OCI-LY7 (cell line): ENCODE measurements at regions not wholly inside any gene's neighbourhood (a gene's known extent, or its start where the extent isn't known, plus 50 kb on each side); places are given as distances from the start of the nearest gene placed in this dataset.

Experiments
- BruUV-seq: library from RNA; stranded (reverse); fragments of 400-500 nt; replicated peaks from 2 replicates; lab custom pipeline; 2021; lab: Mats Ljungman, UMichigan
- CTCF ChIA-PET: fragments of 300-600 bp; sonication (Branson Sonifier 250); formaldehyde crosslinking; loops from one replicate; lab custom pipeline; 2022; ENCODE audit warnings: antibody characterized with exemption; ENCODE audit not compliant: unreplicated experiment; lab: Charles Lee
- POLR2A ChIA-PET: fragments of 300-600 bp; sonication (Branson Sonifier 250); formaldehyde crosslinking; loops from one replicate; lab custom pipeline; 2022; ENCODE audit warnings: antibody characterized with exemption; lab: Charles Lee
- DNase-seq: peaks from one replicate; pipeline ENCODE4 v3.0.0-alpha.2; 2015; ENCODE audit warnings: low spot score
- H2AFZ ChIP-seq: fragments of 200-600 bp; sonication (generic), shearing (Covaris generic); 2 replicates; pipeline ENCODE4 v1.6.1; 2014; ENCODE audit warnings: mild to moderate bottlenecking, antibody characterized with exemption, low read length, moderate library complexity
- H3K27ac ChIP-seq: fragments of 200-600 bp; sonication (generic); 2 replicates; pipeline ENCODE4 v1.5.1; 2014; ENCODE audit warnings: mixed run types, low read depth, mild to moderate bottlenecking, moderate library complexity, low read length, inconsistent platforms; ENCODE audit not compliant: poor library complexity, severe bottlenecking
- H3K36me3 ChIP-seq: fragments of 200-600 bp; sonication (generic); 2 replicates; pipeline ENCODE4 v1.6.1; 2014; ENCODE audit warnings: mild to moderate bottlenecking, antibody characterized with exemption, low read length, moderate library complexity, mixed read lengths; ENCODE audit not compliant: insufficient read depth
- H3K4me1 ChIP-seq: fragments of 200-600 bp; sonication (generic); 2 replicates; pipeline ENCODE4 v1.5.1; 2014; ENCODE audit warnings: mild to moderate bottlenecking, low read length; ENCODE audit not compliant: insufficient read depth, poor library complexity, severe bottlenecking
- H3K4me2 ChIP-seq: fragments of 200-600 bp; sonication (generic); 2 replicates; pipeline ENCODE4 v1.6.1; 2014; ENCODE audit warnings: mild to moderate bottlenecking, low read length
- H3K4me3 ChIP-seq: fragments of 200-600 bp; sonication (generic); 2 replicates; pipeline ENCODE4 v1.5.1; 2014; ENCODE audit warnings: mild to moderate bottlenecking, low read depth, low read length; ENCODE audit not compliant: poor library complexity, severe bottlenecking
- H3K79me2 ChIP-seq: fragments of 200-600 bp; sonication (generic); 2 replicates; pipeline ENCODE4 v1.6.1; 2016; ENCODE audit warnings: low read depth, mild to moderate bottlenecking, low read length, moderate library complexity, mixed read lengths; ENCODE audit not compliant: insufficient read depth
- H3K9me2 ChIP-seq: fragments of 200-600 bp; sonication (generic); 2 replicates; pipeline ENCODE4 v1.6.1; 2016; ENCODE audit warnings: mild to moderate bottlenecking, low read length, mixed read lengths; ENCODE audit not compliant: insufficient read depth
- H3K9me3 ChIP-seq: fragments of 200-600 bp; sonication (generic); 2 replicates; pipeline ENCODE4 v1.6.1; 2014; ENCODE audit warnings: mild to moderate bottlenecking, mixed run types, low read length, mixed read lengths
- H4K20me1 ChIP-seq: fragments of 200-600 bp; sonication (generic); 2 replicates; pipeline ENCODE4 v1.6.1; 2014; ENCODE audit warnings: mild to moderate bottlenecking, antibody characterized with exemption, low read length, moderate library complexity, mixed read lengths; ENCODE audit not compliant: insufficient read depth
- EZH2phosphoT487 ChIP-seq: fragments of 200-600 bp; sonication (generic); IDR thresholded peaks from 2 replicates; pipeline ENCODE4 v1.6.1; 2018; ENCODE audit warnings: low read depth, borderline replicate concordance, mild to moderate bottlenecking, mixed run types, antibody characterized with exemption, low read length, moderate library complexity, mixed read lengths
- intact Hi-C: fragments of 100-400 bp; cut with micrococcal nuclease; formaldehyde crosslinking; loops from one replicate; pipeline ENCODE4 v1.10.0; 2022; ENCODE audit not compliant: unreplicated experiment
- TF ChIP-seq, protein P1 (sequence below): fragments of 200-600 bp; sonication (generic); conservative IDR thresholded peaks from 2 replicates; pipeline ENCODE4 v1.5.1; 2014; ENCODE audit warnings: mild to moderate bottlenecking, antibody characterized with exemption, low read length, moderate library complexity, mixed read lengths

DNA sequence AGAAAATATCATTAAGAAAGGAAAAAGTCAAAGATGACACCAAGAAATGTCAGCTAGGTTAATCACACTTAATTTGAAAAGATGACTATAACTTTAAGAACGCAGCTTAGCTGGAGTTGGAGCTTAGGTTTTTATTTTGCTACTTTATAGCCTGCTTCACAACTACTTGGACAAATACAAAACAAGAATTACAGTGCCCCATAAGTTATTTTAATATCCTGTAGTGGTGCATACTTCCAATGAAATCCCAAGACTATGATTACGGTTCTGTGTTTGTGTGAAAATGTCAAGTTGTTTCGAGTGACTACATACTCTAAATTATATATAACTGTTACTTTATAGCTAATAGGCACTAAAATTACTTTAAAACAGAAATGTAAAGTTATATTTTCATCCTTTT is 244.6 kb upstream of the MGMT start:
- H3K36me3 ChIP-seq: no peaks in the 10 kb centered on the region

DNA sequence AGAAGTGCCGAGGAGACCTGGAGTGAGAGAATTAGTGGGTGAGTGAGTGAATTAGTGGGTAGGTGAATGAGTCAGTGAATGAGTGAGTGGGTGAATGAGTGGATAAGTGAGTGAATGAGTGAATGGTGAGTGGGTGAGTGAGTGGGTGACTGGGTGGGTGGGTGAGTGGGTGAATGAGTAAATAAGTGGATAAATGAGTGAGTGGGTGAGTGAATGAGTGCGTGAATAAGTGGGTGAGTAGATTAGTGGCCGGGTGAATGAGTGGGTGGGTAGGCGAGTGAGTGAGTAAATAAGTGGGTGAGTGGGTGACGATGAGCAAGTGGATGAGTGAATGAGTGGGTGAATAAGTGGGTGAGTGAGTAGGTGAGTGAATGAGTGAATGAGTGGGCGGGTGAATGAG is 243.7 kb upstream of the MGMT start:
- POLR2A ChIA-PET: no interaction called here
- H4K20me1 ChIP-seq: no peaks in the 10 kb centered on the region
- no peak overlapping the region for H3K27ac ChIP-seq
- H3K4me3 ChIP-seq: no peak overlapping the region
- H3K36me3 ChIP-seq: no peaks in the 10 kb centered on the region
- H3K4me1 ChIP-seq: no peaks in the 10 kb centered on the region
- no peak overlapping the region for H3K4me2 ChIP-seq
- no peaks in the 10 kb centered on the region for H3K79me2 ChIP-seq
- DNase-seq: no peak
- BruUV-seq: no TSS peak
- no peaks in the 10 kb centered on the region for H3K9me3 ChIP-seq
- H3K9me2 ChIP-seq: no peaks in the 10 kb centered on the region
- intact Hi-C loops: no loop called here
- TF ChIP-seq, protein P1, sequence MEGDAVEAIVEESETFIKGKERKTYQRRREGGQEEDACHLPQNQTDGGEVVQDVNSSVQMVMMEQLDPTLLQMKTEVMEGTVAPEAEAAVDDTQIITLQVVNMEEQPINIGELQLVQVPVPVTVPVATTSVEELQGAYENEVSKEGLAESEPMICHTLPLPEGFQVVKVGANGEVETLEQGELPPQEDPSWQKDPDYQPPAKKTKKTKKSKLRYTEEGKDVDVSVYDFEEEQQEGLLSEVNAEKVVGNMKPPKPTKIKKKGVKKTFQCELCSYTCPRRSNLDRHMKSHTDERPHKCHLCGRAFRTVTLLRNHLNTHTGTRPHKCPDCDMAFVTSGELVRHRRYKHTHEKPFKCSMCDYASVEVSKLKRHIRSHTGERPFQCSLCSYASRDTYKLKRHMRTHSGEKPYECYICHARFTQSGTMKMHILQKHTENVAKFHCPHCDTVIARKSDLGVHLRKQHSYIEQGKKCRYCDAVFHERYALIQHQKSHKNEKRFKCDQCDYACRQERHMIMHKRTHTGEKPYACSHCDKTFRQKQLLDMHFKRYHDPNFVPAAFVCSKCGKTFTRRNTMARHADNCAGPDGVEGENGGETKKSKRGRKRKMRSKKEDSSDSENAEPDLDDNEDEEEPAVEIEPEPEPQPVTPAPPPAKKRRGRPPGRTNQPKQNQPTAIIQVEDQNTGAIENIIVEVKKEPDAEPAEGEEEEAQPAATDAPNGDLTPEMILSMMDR: no peak
- TF ChIP-seq EZH2phosphoT487: no peak
- CTCF ChIA-PET: no interaction called here
- H2AFZ ChIP-seq: no peak overlapping the region

More for the DNA sequence above, 244.6 kb upstream of the MGMT start:
- H3K9me2 ChIP-seq: no peaks in the 10 kb centered on the region
- no peaks in the 10 kb centered on the region for H3K9me3 ChIP-seq
- DNase-seq: no peak
- no peaks in the 10 kb centered on the region for H3K79me2 ChIP-seq
- no TSS peak for BruUV-seq
- no peak for TF ChIP-seq EZH2phosphoT487
- TF ChIP-seq, protein P1: no peak
- H4K20me1 ChIP-seq: no peaks in the 10 kb centered on the region
- no peak overlapping the region for H2AFZ ChIP-seq
- ChIA-PET CTCF (interaction anchor here (0.5 kb wide), 1 partner anchor 390 kb away, joined by 3 read pairs; no protein-coding TSS in a partner anchor), POLR2A (interaction anchor here (1.6 kb wide), 1 partner anchor 8 kb away, joined by 4 read pairs; no protein-coding TSS in a partner anchor)
- no peak overlapping the region for H3K4me3 ChIP-seq
- H3K4me2 ChIP-seq: no peak overlapping the region
- no peaks in the 10 kb centered on the region for H3K4me1 ChIP-seq
- no peak overlapping the region for H3K27ac ChIP-seq
- intact Hi-C loops: no loop called here

DNA sequence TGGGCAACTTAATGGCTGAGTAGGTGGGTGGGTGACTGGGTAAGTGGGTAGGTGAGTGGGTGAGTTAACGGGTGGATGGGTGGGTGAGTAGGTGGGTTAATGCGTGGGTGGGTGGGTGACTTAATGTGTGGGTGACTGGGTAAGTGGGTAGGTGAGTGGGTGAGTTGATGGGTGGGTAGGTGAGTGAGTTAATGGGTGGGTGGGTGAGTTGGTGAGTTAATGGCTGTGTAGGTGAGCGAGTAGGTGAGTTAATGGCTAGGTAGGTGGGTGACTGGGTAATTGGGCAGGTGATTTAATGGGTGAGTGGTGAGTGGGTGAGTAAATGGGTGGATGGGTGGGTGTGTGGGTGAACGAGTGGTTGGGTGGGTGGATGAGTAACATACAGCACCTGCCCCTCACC is 243.0 kb upstream of the MGMT start:
- Histone ChIP-seq H3K4me2 (no peak overlapping the region), H3K4me3 (no peak overlapping the region), H2AFZ (no peak overlapping the region), H3K27ac (no peak overlapping the region), H3K9me3 (no peaks in the 10 kb centered on the region), H4K20me1 (no peaks in the 10 kb centered on the region), H3K4me1 (no peaks in the 10 kb centered on the region), H3K79me2 (no peaks in the 10 kb centered on the region), H3K9me2 (no peaks in the 10 kb centered on the region), H3K36me3 (no peaks in the 10 kb centered on the region)
- no peak for DNase-seq
- intact Hi-C loops: no loop called here
- BruUV-seq: no TSS peak
- ChIA-PET CTCF (no interaction called here), POLR2A (no interaction called here)
- no peak for TF ChIP-seq EZH2phosphoT487
- TF ChIP-seq, protein P1: no peak
